HCT116 (cell line): ENCODE measurements at regions not wholly inside any gene's neighbourhood (a gene's known extent, or its start where the extent isn't known, plus 50 kb on each side); places are given as distances from the start of the nearest gene placed in this dataset.

Experiments used
- ATAC-seq: fragments of 200-7000 bp; cut with Tn5 transposase; 2 replicates; pipeline ENCODE4 v1.9.1; 2020; ENCODE audit warnings: mild to moderate bottlenecking, moderate library complexity
- BruUV-seq: library from RNA; stranded (reverse); fragments of 400-500 nt; replicated peaks from 2 replicates; lab custom pipeline; 2021; lab: Mats Ljungman, UMichigan
- CTCF ChIA-PET: fragments of 300-600 bp; sonication (Branson Sonifier 250); formaldehyde crosslinking; loops from one replicate; lab custom pipeline; 2021; ENCODE audit warnings: antibody characterized with exemption; lab: Charles Lee
- POLR2A ChIA-PET: fragments of 300-600, 350-600 bp; sonication (Branson Sonifier 250); formaldehyde crosslinking; loops from one replicate; lab custom pipeline; 2021; ENCODE audit warnings: antibody characterized with exemption; lab: Charles Lee
- RAD21 ChIA-PET, 2 experiments: fragments of 300-600 bp; sonication (Branson Sonifier 250); formaldehyde crosslinking; loops; one replicate each; lab custom pipeline; 2023; ENCODE audit warnings: low total read pairs in 2 of 2; ENCODE audit not compliant: uncharacterized antibody in 2 of 2, unreplicated experiment in 2 of 2, low non-redundant PET in 1 of 2; lab: Charles Lee
- DNase-seq: peaks from one replicate; pipeline ENCODE4 v3.0.0-alpha.2; 2010; ENCODE audit warnings: low read depth, low spot score
- H2AFZ ChIP-seq: fragments of 200-600 bp; shearing (Covaris generic), sonication (generic); 2 replicates; pipeline ENCODE4 v1.6.1; 2017; ENCODE audit warnings: low read depth, mixed run types, mixed read lengths, antibody characterized with exemption, low read length; ENCODE audit not compliant: poor library complexity, severe bottlenecking
- H3K27ac ChIP-seq: 2 replicates; pipeline ENCODE4 v1.5.1; 2012; ENCODE audit warnings: low read depth, low read length
- H3K27me3 ChIP-seq: fragments of 200-600 bp; sonication (generic); 2 replicates; pipeline ENCODE4 v1.6.1; 2016; ENCODE audit warnings: mixed run types, low read length, mixed read lengths; ENCODE audit not compliant: insufficient read depth
- H3K36me3 ChIP-seq, 2 experiments: fragments of 200-500 bp in 1 of 2; fragments of 200-600 bp in 1 of 2; sonication (Bioruptor generic) in 1 of 2; sonication (generic) in 1 of 2; 2 replicates each; pipeline versions ENCODE4 v1.5.1 to v1.6.1; 2014 to 2016; ENCODE audit warnings: low read length in 2 of 2, inconsistent platforms in 1 of 2, mixed read lengths in 1 of 2, mixed run types in 1 of 2; ENCODE audit not compliant: insufficient read depth in 2 of 2, control insufficient read depth in 1 of 2
- H3K4me1 ChIP-seq, 2 experiments: fragments of 200-600 bp in 1 of 2; sonication (generic) in 1 of 2; 2 replicates each; pipeline versions ENCODE4 v1.5.1 to v1.6.1; 2012 to 2017; ENCODE audit warnings: low read length in 2 of 2, inconsistent platforms in 1 of 2, mild to moderate bottlenecking in 1 of 2, mixed read lengths in 1 of 2, mixed run types in 1 of 2, moderate library complexity in 1 of 2; ENCODE audit not compliant: insufficient read depth in 2 of 2, control insufficient read depth in 1 of 2
- H3K4me2 ChIP-seq: fragments of 200-600 bp; sonication (generic); 2 replicates; pipeline ENCODE4 v1.6.1; 2017; ENCODE audit warnings: mixed run types, low read length, mixed read lengths
- H3K4me3 ChIP-seq, 2 experiments: fragments of 200-600 bp in 1 of 2; sonication (generic) in 1 of 2; replicated peaks in 1 of 2; 2 replicates each; pipeline ENCODE4 v1.5.1; 2011 to 2016; ENCODE audit warnings: low read length in 2 of 2, control low read depth in 1 of 2, low read depth in 1 of 2, mild to moderate bottlenecking in 1 of 2, mixed read lengths in 1 of 2, mixed run types in 1 of 2
- H3K79me2 ChIP-seq: fragments of 200-600 bp; sonication (generic); 2 replicates; pipeline ENCODE4 v1.6.1; 2017; ENCODE audit warnings: mild to moderate bottlenecking, mixed run types, low read length, moderate library complexity, mixed read lengths; ENCODE audit not compliant: insufficient read depth
- H3K9ac ChIP-seq: fragments of 200-600 bp; sonication (generic); 2 replicates; pipeline ENCODE4 v1.6.1; 2016; ENCODE audit warnings: low read length, mixed read lengths
- H3K9me2 ChIP-seq: fragments of 200-600 bp; sonication (generic), shearing (Covaris generic); 2 replicates; pipeline ENCODE4 v1.6.1; 2017; ENCODE audit warnings: mixed run types, mild to moderate bottlenecking, moderate library complexity; ENCODE audit not compliant: insufficient read depth
- H3K9me3 ChIP-seq, 2 experiments: fragments of 200-500 bp in 1 of 2; fragments of 200-600 bp in 1 of 2; sonication (Bioruptor generic) in 1 of 2; sonication (generic) in 1 of 2; 2 replicates each; pipeline ENCODE4 v1.6.1; 2014 to 2017; ENCODE audit warnings: low read length in 2 of 2, mixed read lengths in 2 of 2, inconsistent platforms in 1 of 2, low read depth in 1 of 2, mild to moderate bottlenecking in 1 of 2, mixed run types in 1 of 2, moderate library complexity in 1 of 2; ENCODE audit not compliant: control insufficient read depth in 1 of 2, insufficient read depth in 1 of 2
- H4K20me1 ChIP-seq: fragments of 200-600 bp; sonication (generic), shearing (Covaris generic); 2 replicates; pipeline ENCODE4 v1.6.1; 2017; ENCODE audit warnings: mixed run types, mild to moderate bottlenecking, moderate library complexity; ENCODE audit not compliant: insufficient read depth
- CEBPB ChIP-seq: IDR thresholded peaks from 2 replicates; pipeline ENCODE4 v1.6.1; 2012; ENCODE audit warnings: low read depth
- EGR1 ChIP-seq: IDR thresholded peaks from 2 replicates; pipeline ENCODE4 v1.6.1; 2012; ENCODE audit warnings: low read depth
- ELF1 ChIP-seq: IDR thresholded peaks from 2 replicates; pipeline ENCODE4 v1.6.1; 2012; ENCODE audit warnings: low read depth, borderline replicate concordance
- EZH2 ChIP-seq: fragments of 200-600 bp; sonication (generic); IDR thresholded peaks from 2 replicates; pipeline ENCODE4 v1.6.1; 2017; ENCODE audit warnings: antibody characterized with exemption, mixed run types
- FOSL1 ChIP-seq: IDR thresholded peaks from 2 replicates; pipeline ENCODE4 v1.6.1; 2012; ENCODE audit warnings: low read depth
- POLR2AphosphoS5 ChIP-seq: IDR thresholded peaks from 2 replicates; pipeline ENCODE4 v1.6.1; 2011; ENCODE audit warnings: mild to moderate bottlenecking, low read depth, low read length, moderate library complexity
- RAD21 ChIP-seq: IDR thresholded peaks from 2 replicates; pipeline ENCODE4 v1.6.1; 2012; ENCODE audit warnings: low read depth, mild to moderate bottlenecking
- SP1 ChIP-seq: IDR thresholded peaks from 2 replicates; pipeline ENCODE4 v1.6.1; 2012; ENCODE audit warnings: low read depth
- SRF ChIP-seq: IDR thresholded peaks from 2 replicates; pipeline ENCODE4 v1.6.1; 2012; ENCODE audit warnings: low read depth
- YY1 ChIP-seq: IDR thresholded peaks from 2 replicates; pipeline ENCODE4 v1.6.1; 2011; ENCODE audit warnings: low read length, low read depth, moderate library complexity, mild to moderate bottlenecking; ENCODE audit not compliant: insufficient replicate concordance; ENCODE audit errors: extremely low read depth
- ZFX ChIP-seq: fragments of 450-650 bp; IDR thresholded peaks from 2 replicates; pipeline ENCODE4 v1.6.1; 2017
- ZNF274 ChIP-seq: fragments of 200-500 bp; sonication (Bioruptor generic); IDR thresholded peaks from 2 replicates; pipeline ENCODE4 v1.6.1; 2014; ENCODE audit warnings: mild to moderate bottlenecking, low read depth, low read length, inconsistent platforms
- intact Hi-C: fragments of 100-400 bp; cut with micrococcal nuclease; formaldehyde crosslinking; loops from 2 replicates; pipeline ENCODE4 v1.10.0; 2022
- TF ChIP-seq, protein P1 (sequence below): IDR thresholded peaks from 2 replicates; pipeline ENCODE4 v1.6.1; 2012; ENCODE audit warnings: low read depth
- TF ChIP-seq, protein P2 (sequence below): IDR thresholded peaks from 2 replicates; pipeline ENCODE4 v1.6.1; 2012
- TF ChIP-seq, protein P3 (sequence below): IDR thresholded peaks from 2 replicates; pipeline ENCODE4 v1.6.1; 2012
- TF ChIP-seq, protein P4 (sequence below), 3 experiments: fragments of 200-600 bp in 1 of 3; sonication (generic) in 1 of 3; IDR thresholded peaks in 2 of 3; conservative IDR thresholded peaks in 1 of 3; 2 replicates each; pipeline ENCODE4 v1.5.1; 2012 to 2017; ENCODE audit warnings: low read depth in 2 of 3, low read length in 2 of 3, antibody characterized with exemption in 1 of 3, borderline replicate concordance in 1 of 3, control low read depth in 1 of 3, mild to moderate bottlenecking in 1 of 3, mixed read lengths in 1 of 3, mixed run types in 1 of 3, moderate library complexity in 1 of 3; ENCODE audit not compliant: insufficient read depth in 1 of 3

DNA sequence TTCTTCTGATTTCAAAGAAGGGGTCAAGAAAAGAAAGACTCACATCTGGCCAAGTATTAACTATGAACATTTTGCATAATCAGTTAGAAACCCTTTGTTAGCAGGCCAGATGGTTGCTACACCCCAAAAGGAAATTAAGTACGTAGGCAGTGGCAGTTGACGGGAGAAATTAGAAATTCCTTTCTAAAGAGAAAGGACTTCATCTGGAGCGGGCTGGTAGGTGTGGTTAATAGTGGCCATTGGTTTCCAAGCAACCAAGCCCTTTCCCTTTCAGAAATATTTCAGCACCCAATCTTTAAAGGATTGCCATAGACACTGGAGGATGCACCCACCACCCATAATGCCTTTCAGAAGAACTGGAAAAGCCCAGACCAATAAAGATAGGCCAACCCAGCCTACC lies 235.7 kb upstream of the LDB2 start:
- RAD21 ChIA-PET = no interaction called here
- Histone ChIP-seq H3K79me2 (no peaks in the 10 kb centered on the region), H3K4me1 (no peaks in the 10 kb centered on the region), H3K4me2 (no peak overlapping the region), H3K9ac (no peak overlapping the region), H3K4me3 (no peak overlapping the region), H2AFZ (no peak overlapping the region), H3K9me2 (no peaks in the 10 kb centered on the region), H3K9me3 (no peaks in the 10 kb centered on the region), H3K36me3 (no peaks in the 10 kb centered on the region), H3K27me3 (0 out of 2 replicates have a peak, but pooled peaks cover 5% of the 10 kb centered on the region), H3K27ac (no peak overlapping the region), H4K20me1 (no peaks in the 10 kb centered on the region)
- DNase-seq = no peak
- CTCF ChIA-PET = no interaction called here
- no TSS peak for BruUV-seq
- POLR2A ChIA-PET = no interaction called here
- ATAC-seq = no peak
- no peak for TF ChIP-seq ZFX
- TF ChIP-seq YY1 = no peak
- no peak for TF ChIP-seq SP1
- no peak for TF ChIP-seq ZNF274
- TF ChIP-seq, protein P1, sequence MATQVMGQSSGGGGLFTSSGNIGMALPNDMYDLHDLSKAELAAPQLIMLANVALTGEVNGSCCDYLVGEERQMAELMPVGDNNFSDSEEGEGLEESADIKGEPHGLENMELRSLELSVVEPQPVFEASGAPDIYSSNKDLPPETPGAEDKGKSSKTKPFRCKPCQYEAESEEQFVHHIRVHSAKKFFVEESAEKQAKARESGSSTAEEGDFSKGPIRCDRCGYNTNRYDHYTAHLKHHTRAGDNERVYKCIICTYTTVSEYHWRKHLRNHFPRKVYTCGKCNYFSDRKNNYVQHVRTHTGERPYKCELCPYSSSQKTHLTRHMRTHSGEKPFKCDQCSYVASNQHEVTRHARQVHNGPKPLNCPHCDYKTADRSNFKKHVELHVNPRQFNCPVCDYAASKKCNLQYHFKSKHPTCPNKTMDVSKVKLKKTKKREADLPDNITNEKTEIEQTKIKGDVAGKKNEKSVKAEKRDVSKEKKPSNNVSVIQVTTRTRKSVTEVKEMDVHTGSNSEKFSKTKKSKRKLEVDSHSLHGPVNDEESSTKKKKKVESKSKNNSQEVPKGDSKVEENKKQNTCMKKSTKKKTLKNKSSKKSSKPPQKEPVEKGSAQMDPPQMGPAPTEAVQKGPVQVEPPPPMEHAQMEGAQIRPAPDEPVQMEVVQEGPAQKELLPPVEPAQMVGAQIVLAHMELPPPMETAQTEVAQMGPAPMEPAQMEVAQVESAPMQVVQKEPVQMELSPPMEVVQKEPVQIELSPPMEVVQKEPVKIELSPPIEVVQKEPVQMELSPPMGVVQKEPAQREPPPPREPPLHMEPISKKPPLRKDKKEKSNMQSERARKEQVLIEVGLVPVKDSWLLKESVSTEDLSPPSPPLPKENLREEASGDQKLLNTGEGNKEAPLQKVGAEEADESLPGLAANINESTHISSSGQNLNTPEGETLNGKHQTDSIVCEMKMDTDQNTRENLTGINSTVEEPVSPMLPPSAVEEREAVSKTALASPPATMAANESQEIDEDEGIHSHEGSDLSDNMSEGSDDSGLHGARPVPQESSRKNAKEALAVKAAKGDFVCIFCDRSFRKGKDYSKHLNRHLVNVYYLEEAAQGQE = no peak
- TF ChIP-seq RAD21 = no peak
- TF ChIP-seq ELF1 = no peak
- TF ChIP-seq, protein P2, sequence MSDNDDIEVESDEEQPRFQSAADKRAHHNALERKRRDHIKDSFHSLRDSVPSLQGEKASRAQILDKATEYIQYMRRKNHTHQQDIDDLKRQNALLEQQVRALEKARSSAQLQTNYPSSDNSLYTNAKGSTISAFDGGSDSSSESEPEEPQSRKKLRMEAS = no peak
- TF ChIP-seq, protein P3, sequence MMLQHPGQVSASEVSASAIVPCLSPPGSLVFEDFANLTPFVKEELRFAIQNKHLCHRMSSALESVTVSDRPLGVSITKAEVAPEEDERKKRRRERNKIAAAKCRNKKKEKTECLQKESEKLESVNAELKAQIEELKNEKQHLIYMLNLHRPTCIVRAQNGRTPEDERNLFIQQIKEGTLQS = no peak
- TF ChIP-seq EZH2 = no peak
- TF ChIP-seq, protein P4, sequence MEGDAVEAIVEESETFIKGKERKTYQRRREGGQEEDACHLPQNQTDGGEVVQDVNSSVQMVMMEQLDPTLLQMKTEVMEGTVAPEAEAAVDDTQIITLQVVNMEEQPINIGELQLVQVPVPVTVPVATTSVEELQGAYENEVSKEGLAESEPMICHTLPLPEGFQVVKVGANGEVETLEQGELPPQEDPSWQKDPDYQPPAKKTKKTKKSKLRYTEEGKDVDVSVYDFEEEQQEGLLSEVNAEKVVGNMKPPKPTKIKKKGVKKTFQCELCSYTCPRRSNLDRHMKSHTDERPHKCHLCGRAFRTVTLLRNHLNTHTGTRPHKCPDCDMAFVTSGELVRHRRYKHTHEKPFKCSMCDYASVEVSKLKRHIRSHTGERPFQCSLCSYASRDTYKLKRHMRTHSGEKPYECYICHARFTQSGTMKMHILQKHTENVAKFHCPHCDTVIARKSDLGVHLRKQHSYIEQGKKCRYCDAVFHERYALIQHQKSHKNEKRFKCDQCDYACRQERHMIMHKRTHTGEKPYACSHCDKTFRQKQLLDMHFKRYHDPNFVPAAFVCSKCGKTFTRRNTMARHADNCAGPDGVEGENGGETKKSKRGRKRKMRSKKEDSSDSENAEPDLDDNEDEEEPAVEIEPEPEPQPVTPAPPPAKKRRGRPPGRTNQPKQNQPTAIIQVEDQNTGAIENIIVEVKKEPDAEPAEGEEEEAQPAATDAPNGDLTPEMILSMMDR (IDR thresholded peaks at IDR 0.05 in 2 of 3, conservative IDR thresholded peaks at IDR 0.05 in 1 of 3; ENCODE audit: borderline replicate concordance in 1 of 3, insufficient read depth in 1 of 3, low read depth in 2 of 3, low read length in 2 of 3) = no peak
- no peak for TF ChIP-seq EGR1
- TF ChIP-seq SRF = no peak
- no peak for TF ChIP-seq CEBPB
- TF ChIP-seq POLR2AphosphoS5 = no peak
- TF ChIP-seq FOSL1 = no peak
- intact Hi-C loops = no loop called here
